ENCODE measurements at regions not wholly inside any gene's neighbourhood (a gene's known extent, or its start where the extent isn't known, plus 50 kb on each side); places are given as distances from the start of the nearest gene placed in this dataset.
"Not testable (repeated sequence)": the region's sequence is repeated elsewhere in the genome, so short reads cannot be mapped to it uniquely, and the experiment has no call there.

DNA sequence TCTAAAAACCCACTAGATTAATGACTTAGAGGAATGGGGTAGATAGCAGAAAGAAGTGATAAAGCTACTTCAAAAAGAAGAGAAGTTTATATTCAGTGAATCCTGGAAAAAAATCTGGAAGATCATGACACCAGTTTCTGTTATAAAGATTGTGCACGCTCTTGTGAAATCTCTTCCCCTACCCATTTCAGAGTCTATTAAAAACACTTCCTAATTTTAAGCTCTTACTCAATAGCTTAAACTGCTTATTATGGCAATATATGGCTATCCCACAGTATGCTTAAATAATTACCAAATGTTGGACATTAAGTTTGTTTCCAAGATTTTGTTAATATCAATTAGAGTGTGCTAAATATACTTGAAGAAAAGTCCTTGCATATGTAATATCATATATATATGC lies 585.3 kb upstream of the MAN1A1 start:
- no peak overlapping the region for H3K9ac ChIP-seq (ENCODE audit: low read depth, low read length)
- no peaks in the 10 kb centered on the region for H3K9me3 ChIP-seq (ENCODE audit: insufficient read depth, low read depth, low read length)
- no peaks in the 10 kb centered on the region for H3K36me3 ChIP-seq (ENCODE audit: insufficient read depth, low read depth, low read length)
- H3K4me3 ChIP-seq (ENCODE audit: low read length): no peak overlapping the region
- H3K4me1 ChIP-seq (ENCODE audit: insufficient read depth, low read length): no peaks in the 10 kb centered on the region
- H3K27me3 ChIP-seq (ENCODE audit: insufficient read depth, low read length): no peaks in the 10 kb centered on the region
- no peak overlapping the region for H3K27ac ChIP-seq (ENCODE audit: low read length)

DNA sequence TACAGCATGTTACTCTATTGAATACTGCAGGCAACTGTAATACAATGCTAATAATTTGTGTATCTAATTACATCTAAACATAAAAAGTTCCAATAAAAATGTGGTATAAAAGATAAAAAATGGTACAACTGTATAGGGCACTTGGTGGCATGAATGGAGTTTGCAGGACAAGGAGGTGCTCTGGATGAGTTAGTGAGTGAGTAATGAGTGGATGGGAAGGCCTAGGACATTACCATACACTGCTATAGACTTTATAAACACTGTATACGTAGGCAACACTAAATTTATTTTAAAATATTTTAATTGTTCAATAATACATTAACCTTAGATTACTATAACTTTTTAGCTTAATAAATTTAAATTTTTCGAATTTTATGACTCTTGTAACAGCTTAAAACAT lies 579.6 kb upstream of the MAN1A1 start:
- Histone ChIP-seq H3K36me3 (ENCODE audit: insufficient read depth, low read depth, low read length) (no peaks in the 10 kb centered on the region), H3K4me1 (ENCODE audit: insufficient read depth, low read length) (no peaks in the 10 kb centered on the region), H3K4me3 (ENCODE audit: low read length) (no peak overlapping the region), H3K9ac (ENCODE audit: low read depth, low read length) (no peak overlapping the region), H3K27me3 (ENCODE audit: insufficient read depth, low read length) (no peaks in the 10 kb centered on the region), H3K27ac (ENCODE audit: low read length) (no peak overlapping the region), H3K9me3 (ENCODE audit: insufficient read depth, low read depth, low read length) (peaks cover 8% of the 10 kb centered on the region)

- not testable (repeated sequence) for H3K27ac ChIP-seq (ENCODE audit: low read length); H3K4me1 ChIP-seq (ENCODE audit: insufficient read depth, low read length)
Measured at GRCh38 chr6:119924888-119925287, 575.3 kb upstream of the MAN1A1 start.

DNA sequence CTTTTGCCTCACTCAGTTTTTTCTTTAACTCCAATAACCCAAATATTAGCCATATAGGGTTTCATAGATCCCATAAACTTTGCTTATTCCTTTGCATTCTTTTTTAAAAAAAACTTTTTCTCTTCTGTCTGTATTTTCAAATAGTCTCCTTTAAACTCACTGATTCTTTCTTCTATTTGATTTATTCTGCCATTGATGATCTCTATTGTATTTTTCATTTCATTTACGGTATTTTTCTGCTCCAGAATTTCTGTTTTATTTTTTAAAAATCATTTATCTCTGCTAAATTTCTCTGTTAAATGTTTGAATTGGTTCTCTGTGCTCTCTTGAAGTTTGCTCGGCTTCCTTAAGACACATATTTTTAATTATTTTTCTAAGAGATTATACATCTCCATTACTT lies 573.3 kb upstream of the MAN1A1 start:
- Histone ChIP-seq H3K4me1 (ENCODE audit: insufficient read depth, low read length) (no peaks in the 10 kb centered on the region), H3K9me3 (ENCODE audit: insufficient read depth, low read depth, low read length) (peaks cover 25% of the 10 kb centered on the region), H3K4me3 (ENCODE audit: low read length) (no peak overlapping the region), H3K27ac (ENCODE audit: low read length) (no peak overlapping the region), H3K27me3 (ENCODE audit: insufficient read depth, low read length) (no peaks in the 10 kb centered on the region), H3K36me3 (ENCODE audit: insufficient read depth, low read depth, low read length) (no peaks in the 10 kb centered on the region), H3K9ac (ENCODE audit: low read depth, low read length) (no peak overlapping the region)

More at GRCh38 chr6:119924888-119925287, 575.3 kb upstream of the MAN1A1 start:
- H3K27me3 ChIP-seq (ENCODE audit: insufficient read depth, low read length); H3K4me3 ChIP-seq (ENCODE audit: low read length); H3K36me3 ChIP-seq (ENCODE audit: insufficient read depth, low read depth, low read length); H3K9ac ChIP-seq (ENCODE audit: low read depth, low read length): not testable (repeated sequence)
- H3K9me3 ChIP-seq (ENCODE audit: insufficient read depth, low read depth, low read length): peaks cover 25% of the 10 kb centered on the region

- no peak overlapping the region for H3K27ac ChIP-seq (ENCODE audit: low read length)
- H3K4me3 ChIP-seq (ENCODE audit: low read length): no peak overlapping the region
- no peak overlapping the region for H3K9ac ChIP-seq (ENCODE audit: low read depth, low read length)
- no peaks in the 10 kb centered on the region for H3K36me3 ChIP-seq (ENCODE audit: insufficient read depth, low read depth, low read length)
- H3K27me3 ChIP-seq (ENCODE audit: insufficient read depth, low read length): no peaks in the 10 kb centered on the region
- peaks cover 25% of the 10 kb centered on the region for H3K9me3 ChIP-seq (ENCODE audit: insufficient read depth, low read depth, low read length)
- no peaks in the 10 kb centered on the region for H3K4me1 ChIP-seq (ENCODE audit: insufficient read depth, low read length)
Measured at GRCh38 chr6:119921491-119922010, 572.0 kb upstream of the MAN1A1 start.

GRCh38 chr6:119917186-119917585 lies 567.6 kb upstream of the MAN1A1 start:
- no peak overlapping the region for H3K4me3 ChIP-seq (ENCODE audit: low read length)
- H3K36me3 ChIP-seq (ENCODE audit: insufficient read depth, low read depth, low read length): no peaks in the 10 kb centered on the region
- no peaks in the 10 kb centered on the region for H3K27me3 ChIP-seq (ENCODE audit: insufficient read depth, low read length)
- H3K9ac ChIP-seq (ENCODE audit: low read depth, low read length): no peak overlapping the region
- H3K9me3 ChIP-seq (ENCODE audit: insufficient read depth, low read depth, low read length): peaks cover 6% of the 10 kb centered on the region; the same call in 1 of the 2 replicates
- H3K4me1 ChIP-seq (ENCODE audit: insufficient read depth, low read length): no peaks in the 10 kb centered on the region
- H3K27ac ChIP-seq (ENCODE audit: low read length): no peak overlapping the region

DNA sequence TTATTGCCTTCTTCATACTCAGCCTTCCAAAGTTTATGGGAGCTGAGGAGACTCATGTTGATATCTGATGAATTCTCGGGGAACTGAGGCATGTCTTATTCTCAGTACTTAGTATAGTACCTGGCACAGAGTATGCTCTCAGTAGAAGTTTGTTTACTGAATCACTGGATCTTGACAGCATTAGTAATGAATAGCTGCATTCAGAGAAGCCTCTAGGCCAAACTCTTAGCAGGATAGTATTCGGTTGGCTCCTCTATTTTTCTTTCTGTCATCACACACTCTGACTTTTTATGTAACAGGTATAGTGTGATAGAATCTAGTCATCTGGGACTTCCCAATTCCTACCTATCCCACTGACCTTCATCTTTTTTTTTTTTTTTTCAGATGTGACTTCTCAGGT lies 566.4 kb upstream of the MAN1A1 start:
- no peak overlapping the region for H3K4me3 ChIP-seq (ENCODE audit: low read length)

DNA sequence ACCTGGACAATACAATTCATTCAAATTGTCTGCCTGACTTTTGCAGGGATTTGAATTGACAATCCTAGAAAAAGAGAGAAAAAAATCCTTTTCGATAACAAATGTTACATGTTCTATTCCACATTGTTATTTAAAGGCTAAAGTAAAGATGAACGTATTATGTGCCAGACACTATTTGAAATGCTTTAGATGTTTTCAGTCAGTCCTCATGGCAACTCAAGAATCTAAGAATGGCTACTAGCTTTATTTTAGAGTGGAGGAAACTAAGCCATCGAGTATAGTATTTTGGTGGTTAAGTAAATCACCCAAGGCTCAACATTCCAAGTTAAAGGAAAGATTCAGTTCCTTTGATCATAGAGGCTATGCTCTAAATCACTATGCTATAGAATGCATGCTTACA lies 558.6 kb upstream of the MAN1A1 start:
- no peak overlapping the region for H3K9ac ChIP-seq (ENCODE audit: low read depth, low read length)
- no peak overlapping the region for H3K4me3 ChIP-seq (ENCODE audit: low read length)
- H3K27me3 ChIP-seq (ENCODE audit: insufficient read depth, low read length): no peaks in the 10 kb centered on the region
- H3K4me1 ChIP-seq (ENCODE audit: insufficient read depth, low read length): no peaks in the 10 kb centered on the region
- H3K27ac ChIP-seq (ENCODE audit: low read length): no peak overlapping the region
- no peaks in the 10 kb centered on the region for H3K9me3 ChIP-seq (ENCODE audit: insufficient read depth, low read depth, low read length)
- H3K36me3 ChIP-seq (ENCODE audit: insufficient read depth, low read depth, low read length): no peaks in the 10 kb centered on the region

More for the DNA sequence above, 566.4 kb upstream of the MAN1A1 start:
- no peaks in the 10 kb centered on the region for H3K27me3 ChIP-seq (ENCODE audit: insufficient read depth, low read length)
- no peak overlapping the region for H3K9ac ChIP-seq (ENCODE audit: low read depth, low read length)
- no peak overlapping the region for H3K27ac ChIP-seq (ENCODE audit: low read length)
- H3K36me3 ChIP-seq (ENCODE audit: insufficient read depth, low read depth, low read length): no peaks in the 10 kb centered on the region
- no peaks in the 10 kb centered on the region for H3K9me3 ChIP-seq (ENCODE audit: insufficient read depth, low read depth, low read length)
- H3K4me1 ChIP-seq (ENCODE audit: insufficient read depth, low read length): no peaks in the 10 kb centered on the region

DNA sequence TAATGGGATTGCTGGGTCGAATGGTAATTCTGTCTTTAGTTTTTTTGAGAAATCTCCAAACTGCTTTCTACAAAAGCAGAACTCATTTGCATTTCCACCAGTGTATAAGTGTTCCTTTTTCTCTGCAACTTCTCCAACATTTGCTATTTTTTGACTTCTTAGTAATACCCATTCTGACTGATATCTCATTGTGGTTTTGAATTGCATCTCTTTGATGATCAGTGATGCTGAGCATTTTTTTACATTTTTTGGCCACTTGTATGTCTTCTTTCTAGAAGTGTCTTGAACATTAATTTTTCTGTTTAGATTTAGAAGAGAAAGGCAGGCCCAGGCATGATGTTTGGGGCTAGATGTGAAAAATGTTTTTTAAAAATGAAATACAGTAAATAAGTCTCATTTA lies 553.1 kb upstream of the MAN1A1 start:
- Histone ChIP-seq H3K36me3 (ENCODE audit: insufficient read depth, low read depth, low read length) (no peaks in the 10 kb centered on the region), H3K4me3 (ENCODE audit: low read length) (no peak overlapping the region), H3K27me3 (ENCODE audit: insufficient read depth, low read length) (no peaks in the 10 kb centered on the region)

GRCh38 chr6:119896806-119897205 lies 547.2 kb upstream of the MAN1A1 start:
- no peaks in the 10 kb centered on the region for H3K9me3 ChIP-seq (ENCODE audit: insufficient read depth, low read depth, low read length)
- no peaks in the 10 kb centered on the region for H3K27me3 ChIP-seq (ENCODE audit: insufficient read depth, low read length)
- no peak overlapping the region for H3K27ac ChIP-seq (ENCODE audit: low read length)
- H3K9ac ChIP-seq (ENCODE audit: low read depth, low read length): no peak overlapping the region
- no peaks in the 10 kb centered on the region for H3K36me3 ChIP-seq (ENCODE audit: insufficient read depth, low read depth, low read length)
- H3K4me3 ChIP-seq (ENCODE audit: low read length): no peak overlapping the region
- no peaks in the 10 kb centered on the region for H3K4me1 ChIP-seq (ENCODE audit: insufficient read depth, low read length)

More for the DNA sequence above, 553.1 kb upstream of the MAN1A1 start:
- H3K4me1 ChIP-seq (ENCODE audit: insufficient read depth, low read length): no peaks in the 10 kb centered on the region
- H3K27ac ChIP-seq (ENCODE audit: low read length): no peak overlapping the region
- H3K9ac ChIP-seq (ENCODE audit: low read depth, low read length): no peak overlapping the region
- H3K9me3 ChIP-seq (ENCODE audit: insufficient read depth, low read depth, low read length): no peaks in the 10 kb centered on the region

GRCh38 chr6:119895626-119896025 lies 546.1 kb upstream of the MAN1A1 start:
- no peaks in the 10 kb centered on the region for H3K4me1 ChIP-seq (ENCODE audit: insufficient read depth, low read length)
- no peak overlapping the region for H3K4me3 ChIP-seq (ENCODE audit: low read length)
- no peak overlapping the region for H3K9ac ChIP-seq (ENCODE audit: low read depth, low read length)
- H3K9me3 ChIP-seq (ENCODE audit: insufficient read depth, low read depth, low read length): no peaks in the 10 kb centered on the region
- H3K27me3 ChIP-seq (ENCODE audit: insufficient read depth, low read length): no peaks in the 10 kb centered on the region
- no peaks in the 10 kb centered on the region for H3K36me3 ChIP-seq (ENCODE audit: insufficient read depth, low read depth, low read length)
- no peak overlapping the region for H3K27ac ChIP-seq (ENCODE audit: low read length)

GRCh38 chr6:119894811-119895210 lies 545.2 kb upstream of the MAN1A1 start:
- Histone ChIP-seq H3K9me3 (ENCODE audit: insufficient read depth, low read depth, low read length) (no peaks in the 10 kb centered on the region), H3K4me3 (ENCODE audit: low read length) (no peak overlapping the region), H3K27me3 (ENCODE audit: insufficient read depth, low read length) (no peaks in the 10 kb centered on the region), H3K36me3 (ENCODE audit: insufficient read depth, low read depth, low read length) (no peaks in the 10 kb centered on the region), H3K9ac (ENCODE audit: low read depth, low read length) (no peak overlapping the region), H3K27ac (ENCODE audit: low read length) (no peak overlapping the region), H3K4me1 (ENCODE audit: insufficient read depth, low read length) (no peaks in the 10 kb centered on the region)
